ENCODE measurements at regions not wholly inside any gene's neighbourhood (a gene's known extent, or its start where the extent isn't known, plus 50 kb on each side); places are given as distances from the start of the nearest gene placed in this dataset.

DNA sequence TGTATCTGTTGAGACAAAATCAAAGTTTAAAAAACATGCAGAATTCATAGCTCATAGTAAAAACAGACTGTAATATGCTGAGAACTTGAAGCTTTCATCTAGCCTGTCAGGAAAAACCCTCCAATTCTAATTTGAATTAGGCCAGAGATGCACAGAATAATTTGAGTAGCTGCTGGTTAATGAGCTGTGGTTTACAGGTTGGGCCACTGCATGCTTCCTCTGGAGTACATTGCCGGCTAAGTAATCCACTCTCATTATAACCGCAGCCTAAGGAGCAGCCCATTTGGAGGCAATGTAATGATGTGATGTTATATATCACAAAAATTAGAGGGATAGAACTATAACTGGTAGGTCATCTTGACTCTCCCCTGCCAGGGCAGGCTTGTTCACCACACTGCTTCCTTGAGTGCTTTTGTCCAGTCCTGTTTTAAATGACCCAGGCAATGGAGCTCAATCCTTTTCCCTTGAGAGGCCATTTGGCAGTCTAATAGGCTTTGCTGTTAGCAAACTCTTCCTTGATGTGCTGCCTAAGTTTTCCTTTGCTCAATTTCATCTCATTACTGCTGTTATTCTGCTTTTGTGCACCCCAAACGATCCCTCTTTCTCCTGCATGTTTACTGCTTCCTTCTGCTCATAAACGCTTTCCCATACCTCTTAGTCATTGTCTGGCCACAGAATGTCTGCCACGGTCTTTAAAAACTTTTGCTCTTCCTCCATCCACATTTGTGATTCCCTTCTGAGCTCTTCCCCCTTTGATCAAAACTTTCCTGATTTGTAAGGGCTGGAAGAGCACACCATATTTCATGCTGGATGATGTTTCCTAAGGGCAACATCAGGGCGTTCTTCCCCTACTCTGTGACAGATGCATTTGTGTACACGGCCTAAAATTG, 230.9 kb downstream of the C4orf33 start:
- no peak for DNase-seq (ENCODE audit: extremely low read depth, insufficient read length)
- no peak for TF ChIP-seq CTCF (IDR thresholded peaks at IDR 0.05; ENCODE audit: insufficient read depth, low read length, poor library complexity, severe bottlenecking)
- H3K36me3 ChIP-seq (ENCODE audit: control insufficient read depth, insufficient read depth, low read length) = no peaks in the 10 kb centered on the region
- H3K27me3 ChIP-seq (replicated peaks; ENCODE audit: control insufficient read depth, insufficient read depth, low read length) = no peaks in the 10 kb centered on the region
- no peak overlapping the region for H3K4me3 ChIP-seq (replicated peaks; ENCODE audit: low read depth, low read length)

GRCh38 chr4:129327637-129328036, 231.7 kb downstream of the C4orf33 start:
- DNase-seq (ENCODE audit: extremely low read depth, insufficient read length) = no peak
- Histone ChIP-seq H3K27me3 (replicated peaks; ENCODE audit: control insufficient read depth, insufficient read depth, low read length) (no peaks in the 10 kb centered on the region), H3K36me3 (ENCODE audit: control insufficient read depth, insufficient read depth, low read length) (no peaks in the 10 kb centered on the region), H3K4me3 (replicated peaks; ENCODE audit: low read depth, low read length) (no peak overlapping the region)
- TF ChIP-seq CTCF (IDR thresholded peaks at IDR 0.05; ENCODE audit: insufficient read depth, low read length, poor library complexity, severe bottlenecking) = no peak

DNA sequence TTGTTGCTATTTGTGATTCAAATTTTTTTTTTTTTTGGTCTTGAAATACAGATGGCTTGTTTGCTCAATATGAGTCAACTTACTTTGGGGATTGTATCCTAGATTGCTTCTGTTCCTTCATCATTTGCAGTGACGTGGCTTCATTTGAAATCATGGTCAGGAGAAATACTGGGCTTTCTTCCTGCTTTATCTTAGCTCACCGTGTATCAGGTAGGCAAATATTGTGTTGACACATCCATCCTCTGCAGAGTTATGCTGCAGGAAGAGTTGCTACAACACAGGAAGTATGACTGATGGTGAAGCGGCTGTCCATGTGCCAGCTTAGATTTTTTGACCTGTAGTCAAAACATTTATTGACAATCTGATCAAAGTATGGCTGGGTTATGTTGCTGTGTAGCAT, 232.2 kb downstream of the C4orf33 start:
- no peak for DNase-seq (ENCODE audit: extremely low read depth, insufficient read length)
- Histone ChIP-seq H3K27me3 (replicated peaks; ENCODE audit: control insufficient read depth, insufficient read depth, low read length) (no peaks in the 10 kb centered on the region), H3K36me3 (ENCODE audit: control insufficient read depth, insufficient read depth, low read length) (no peaks in the 10 kb centered on the region), H3K4me3 (replicated peaks; ENCODE audit: low read depth, low read length) (no peak overlapping the region)
- TF ChIP-seq CTCF (IDR thresholded peaks at IDR 0.05; ENCODE audit: insufficient read depth, low read length, poor library complexity, severe bottlenecking) = no peak

- Histone ChIP-seq H3K36me3 (ENCODE audit: control insufficient read depth, insufficient read depth, low read length) (no peaks in the 10 kb centered on the region), H3K4me3 (replicated peaks; ENCODE audit: low read depth, low read length) (no peak overlapping the region), H3K27me3 (replicated peaks; ENCODE audit: control insufficient read depth, insufficient read depth, low read length) (no peaks in the 10 kb centered on the region)
- DNase-seq (ENCODE audit: extremely low read depth, insufficient read length) = no peak
- TF ChIP-seq CTCF (IDR thresholded peaks at IDR 0.05; ENCODE audit: insufficient read depth, low read length, poor library complexity, severe bottlenecking) = no peak
Measured at GRCh38 chr4:129334136-129334535, 238.2 kb downstream of the C4orf33 start.

- no peak for DNase-seq (ENCODE audit: extremely low read depth, insufficient read length)
- no peak for TF ChIP-seq CTCF (IDR thresholded peaks at IDR 0.05; ENCODE audit: insufficient read depth, low read length, poor library complexity, severe bottlenecking)
- H3K4me3 ChIP-seq (replicated peaks; ENCODE audit: low read depth, low read length) = no peak overlapping the region
- H3K36me3 ChIP-seq (ENCODE audit: control insufficient read depth, insufficient read depth, low read length) = no peaks in the 10 kb centered on the region
- H3K27me3 ChIP-seq (replicated peaks; ENCODE audit: control insufficient read depth, insufficient read depth, low read length) = no peaks in the 10 kb centered on the region
Measured at GRCh38 chr4:129335276-129335675, 239.3 kb downstream of the C4orf33 start.
